BLaER1 (cell line): ENCODE measurements at regions not wholly inside any gene's neighbourhood (a gene's known extent, or its start where the extent isn't known, plus 50 kb on each side); places are given as distances from the start of the nearest gene placed in this dataset.
A peak's percentile ranks its signal among the peaks of the same experiment; 100 is the strongest.
"Not testable (repeated sequence)": the region's sequence is repeated elsewhere in the genome, so short reads cannot be mapped to it uniquely, and the experiment has no call there.

Experiments
- H3K27ac ChIP-seq: shearing (Covaris generic); formaldehyde crosslinking; 2 replicates; pipeline ENCODE4 v1.8.1; 2022
- H3K27me3 ChIP-seq: shearing (Covaris generic); formaldehyde crosslinking; 2 replicates; pipeline ENCODE4 v1.8.1; 2022
- H3K36me3 ChIP-seq: shearing (Covaris generic); formaldehyde crosslinking; 2 replicates; pipeline ENCODE4 v1.8.1; 2022
- H3K4me1 ChIP-seq: shearing (Covaris generic); formaldehyde crosslinking; 2 replicates; pipeline ENCODE4 v1.8.1; 2022
- H3K4me2 ChIP-seq: shearing (Covaris generic); formaldehyde crosslinking; 2 replicates; pipeline ENCODE4 v1.8.1; 2022
- H3K4me3 ChIP-seq: shearing (Covaris generic); formaldehyde crosslinking; 2 replicates; pipeline ENCODE4 v1.8.1; 2022
- H3K9ac ChIP-seq: shearing (Covaris generic); formaldehyde crosslinking; 2 replicates; pipeline ENCODE4 v1.8.1; 2022
- H3K9me3 ChIP-seq: shearing (Covaris generic); formaldehyde crosslinking; 2 replicates; pipeline ENCODE4 v1.8.1; 2022
- H4K20me1 ChIP-seq: shearing (Covaris generic); formaldehyde crosslinking; 2 replicates; pipeline ENCODE4 v1.8.1; 2022
- Cebpa-rat ChIP-seq: shearing (Covaris generic); IDR thresholded peaks from 2 replicates; pipeline ENCODE4 v1.8.1; 2022

DNA sequence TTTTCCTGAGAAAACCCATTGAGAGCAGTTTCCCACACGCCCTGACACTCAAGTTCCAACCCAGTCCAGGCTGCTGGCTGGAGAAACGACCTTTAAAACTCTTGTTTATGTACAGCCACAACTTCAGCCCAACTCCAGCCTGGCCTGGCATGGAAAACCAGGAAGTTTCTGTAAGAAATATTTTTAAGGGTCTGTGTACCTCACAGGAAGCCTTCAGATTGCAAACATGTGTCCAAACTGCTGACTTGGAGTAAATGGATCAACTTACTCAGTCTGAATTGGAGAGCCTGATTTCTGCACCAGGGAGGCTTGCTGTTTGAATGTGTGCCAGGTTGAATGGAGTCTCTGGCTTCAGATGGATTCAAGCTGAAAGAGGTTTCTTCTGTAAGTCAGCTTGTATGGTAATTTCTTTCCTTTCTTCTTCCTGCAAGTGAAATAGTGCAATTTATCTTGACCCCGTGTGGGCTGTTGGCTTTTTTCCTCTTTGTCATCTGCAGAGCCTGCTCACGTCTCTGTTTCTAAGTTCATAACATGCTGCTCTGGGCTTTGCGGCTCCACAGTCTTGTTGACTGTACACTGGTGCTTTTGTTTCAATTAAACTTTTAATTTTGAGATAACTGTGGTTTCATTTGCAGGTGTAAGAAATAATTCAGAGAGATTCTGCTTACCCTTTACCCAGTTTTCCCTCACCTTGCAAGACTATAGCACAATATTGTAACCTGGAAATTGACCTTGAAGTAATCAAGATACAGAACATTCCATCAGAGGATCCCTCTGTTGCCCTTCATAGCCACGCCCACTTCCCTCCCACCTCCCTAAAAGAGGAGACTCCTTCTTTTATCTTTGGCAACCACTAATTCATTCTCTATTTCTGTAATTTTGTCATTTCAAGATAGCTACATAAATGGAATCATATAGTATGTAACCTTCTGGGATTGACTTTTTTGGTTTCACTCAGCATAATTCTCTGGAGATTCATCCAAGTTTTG, 109.7 kb upstream of the PRMT8 start:
- no peaks in the 10 kb centered on the region for H3K36me3 ChIP-seq
- no peak overlapping the region for H3K27ac ChIP-seq
- H3K9ac ChIP-seq, result no peak overlapping the region
- no peak overlapping the region for H3K4me2 ChIP-seq
- H3K9me3 ChIP-seq, result peaks cover 11% of the 10 kb centered on the region
- no peak overlapping the region for H3K4me3 ChIP-seq
- no peaks in the 10 kb centered on the region for H3K27me3 ChIP-seq
- H3K4me1 ChIP-seq, result no peaks in the 10 kb centered on the region
- TF ChIP-seq Cebpa-rat, result no peak
- H4K20me1 ChIP-seq, result no peaks in the 10 kb centered on the region

DNA sequence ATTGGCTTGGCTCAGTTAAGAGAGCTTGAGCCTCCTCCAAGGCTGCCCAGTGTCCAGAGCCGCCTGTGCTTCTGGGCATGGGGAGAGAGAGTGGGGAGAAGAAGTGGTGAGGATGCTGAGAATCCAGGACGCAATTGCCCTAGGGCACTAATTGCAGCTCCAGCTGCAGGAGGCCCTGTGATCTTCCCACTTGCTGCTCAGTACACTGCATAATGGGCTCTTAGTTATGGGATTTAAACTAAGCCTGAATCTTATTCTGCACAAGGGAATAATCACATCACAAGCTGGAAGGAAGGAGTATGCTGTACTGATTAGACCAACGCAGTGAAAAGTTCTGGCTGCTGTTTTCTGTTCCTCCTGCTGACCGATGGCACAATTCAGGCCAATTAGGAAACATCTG, 101.0 kb upstream of the PRMT8 start:
- TF ChIP-seq Cebpa-rat, result no peak
- no peak overlapping the region for H3K4me3 ChIP-seq
- H3K4me1 ChIP-seq, result no peaks in the 10 kb centered on the region
- H3K9me3 ChIP-seq, result no peaks in the 10 kb centered on the region
- H3K27me3 ChIP-seq, result no peaks in the 10 kb centered on the region
- no peaks in the 10 kb centered on the region for H4K20me1 ChIP-seq
- no peak overlapping the region for H3K4me2 ChIP-seq
- no peak overlapping the region for H3K9ac ChIP-seq
- H3K36me3 ChIP-seq, result no peaks in the 10 kb centered on the region
- H3K27ac ChIP-seq, result no peak overlapping the region

DNA sequence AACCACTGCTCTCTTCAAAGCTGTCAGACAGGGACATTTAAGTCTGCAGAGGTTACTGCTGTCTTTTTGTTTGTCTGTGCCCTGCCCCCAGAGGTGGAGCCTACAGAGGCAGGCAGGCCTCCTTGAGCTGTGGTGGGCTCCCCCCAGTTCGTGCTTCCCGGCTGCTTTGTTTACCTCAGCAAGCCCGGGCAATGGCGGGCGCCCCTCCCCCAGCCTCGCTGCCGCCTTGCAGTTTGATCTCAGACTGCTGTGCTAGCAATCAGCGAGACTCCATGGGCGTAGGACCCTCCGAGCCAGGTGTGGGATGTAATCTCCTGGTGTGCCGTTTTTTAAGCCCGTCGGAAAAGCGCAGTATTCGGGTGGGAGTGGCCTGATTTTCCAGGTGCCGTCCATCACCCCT, 93.4 kb upstream of the PRMT8 start:
- not testable (repeated sequence) for H3K27me3 ChIP-seq, H3K4me1 ChIP-seq, H3K4me3 ChIP-seq, H4K20me1 ChIP-seq, H3K36me3 ChIP-seq, H3K4me2 ChIP-seq, H3K9ac ChIP-seq, H3K27ac ChIP-seq
- H3K9me3 ChIP-seq, result peaks cover 12% of the 10 kb centered on the region; the same call in 1 of the 2 replicates

DNA sequence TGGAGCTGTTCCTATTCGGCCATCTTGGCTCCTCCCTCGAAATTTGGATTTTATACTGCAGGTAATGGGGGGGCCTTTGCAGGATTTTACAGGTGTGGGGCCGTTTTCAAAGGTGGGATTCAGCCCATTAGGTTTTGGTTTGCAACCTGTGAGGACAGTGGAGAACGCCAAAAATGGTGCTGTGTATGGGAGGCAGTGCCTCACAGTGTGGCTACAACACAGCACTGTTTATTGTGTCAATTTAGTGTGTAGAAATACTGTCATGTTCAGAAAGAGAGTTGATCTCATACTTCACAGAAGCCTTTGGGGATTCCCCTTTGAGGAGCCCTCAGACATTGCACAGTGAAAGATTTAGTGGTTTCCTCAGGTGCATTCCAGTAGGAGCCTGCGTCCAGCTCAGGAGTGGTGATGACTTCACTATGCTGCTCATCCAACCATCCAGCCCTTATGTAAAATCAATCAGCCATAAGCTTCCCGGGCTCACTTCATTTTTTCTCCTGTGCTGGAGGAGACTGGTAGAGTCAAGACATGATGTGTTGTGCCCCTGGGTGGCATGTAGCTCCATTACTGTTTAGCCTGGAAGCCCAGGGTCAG, 92.7 kb upstream of the PRMT8 start:
- TF ChIP-seq Cebpa-rat, result no peak
- H3K4me1 ChIP-seq, result no peaks in the 10 kb centered on the region
- no peak overlapping the region for H3K27ac ChIP-seq
- H3K9me3 ChIP-seq, result peaks cover 18% of the 10 kb centered on the region
- no peaks in the 10 kb centered on the region for H3K27me3 ChIP-seq
- no peak overlapping the region for H3K4me3 ChIP-seq
- H3K4me2 ChIP-seq, result no peak overlapping the region
- no peaks in the 10 kb centered on the region for H3K36me3 ChIP-seq
- H4K20me1 ChIP-seq, result no peaks in the 10 kb centered on the region
- no peak overlapping the region for H3K9ac ChIP-seq

DNA sequence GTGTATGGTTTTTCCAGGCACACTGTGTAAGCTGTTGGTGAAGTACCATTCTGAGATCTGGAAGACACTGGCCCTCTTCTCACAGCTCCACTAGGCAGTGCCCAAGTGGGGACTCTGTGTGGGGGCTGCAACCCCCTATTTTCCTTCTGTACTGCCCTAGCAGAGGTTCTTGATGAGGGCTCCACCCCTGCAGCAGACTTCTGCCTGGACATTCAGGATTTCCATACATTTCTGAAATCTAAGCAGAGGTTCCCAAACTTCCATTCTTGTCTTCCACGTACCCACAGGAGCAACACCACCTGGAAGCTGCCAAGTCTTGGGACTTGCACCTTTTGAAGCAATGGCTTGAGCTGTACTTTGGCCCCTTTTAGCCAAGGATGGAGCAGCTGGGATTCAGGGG, 85.2 kb upstream of the PRMT8 start:
- peaks cover 67% of the 10 kb centered on the region for H3K9me3 ChIP-seq
- no peak for TF ChIP-seq Cebpa-rat
- H3K4me2 ChIP-seq, result no peak overlapping the region
- peak overlapping the region; percentile 17; the same call in 1 of the 2 replicates for H3K4me3 ChIP-seq
- no peak overlapping the region for H3K9ac ChIP-seq
- no peaks in the 10 kb centered on the region for H4K20me1 ChIP-seq
- H3K27ac ChIP-seq, result no peak overlapping the region
- no peaks in the 10 kb centered on the region for H3K36me3 ChIP-seq
- no peaks in the 10 kb centered on the region for H3K4me1 ChIP-seq
- no peaks in the 10 kb centered on the region for H3K27me3 ChIP-seq

DNA sequence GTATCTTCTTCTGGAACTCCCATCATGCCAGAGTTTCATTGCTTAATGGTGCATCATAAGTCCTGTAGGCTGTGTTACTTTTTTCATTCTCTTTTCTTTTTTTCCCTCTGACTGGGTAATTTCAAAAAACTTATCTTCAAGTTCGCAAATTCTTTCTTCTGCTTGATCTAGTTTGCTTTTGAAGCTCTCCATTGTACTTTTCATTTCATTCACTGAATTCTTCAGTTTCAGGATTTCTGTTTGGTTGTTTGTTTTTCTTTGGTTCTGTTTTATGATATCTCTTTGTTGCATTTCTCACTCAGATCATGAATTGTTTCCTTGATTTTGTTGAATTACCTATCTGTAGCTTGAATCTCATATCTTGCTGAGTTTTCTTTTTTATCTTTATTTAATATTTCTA, 83.3 kb upstream of the PRMT8 start:
- Histone ChIP-seq H3K36me3 (no peaks in the 10 kb centered on the region), H3K9ac (no peak overlapping the region), H4K20me1 (no peaks in the 10 kb centered on the region), H3K4me2 (no peak overlapping the region), H3K4me1 (no peaks in the 10 kb centered on the region), H3K4me3 (no peak overlapping the region), H3K27ac (no peak overlapping the region), H3K27me3 (no peaks in the 10 kb centered on the region), H3K9me3 (peaks cover 66% of the 10 kb centered on the region)
- no peak for TF ChIP-seq Cebpa-rat

DNA sequence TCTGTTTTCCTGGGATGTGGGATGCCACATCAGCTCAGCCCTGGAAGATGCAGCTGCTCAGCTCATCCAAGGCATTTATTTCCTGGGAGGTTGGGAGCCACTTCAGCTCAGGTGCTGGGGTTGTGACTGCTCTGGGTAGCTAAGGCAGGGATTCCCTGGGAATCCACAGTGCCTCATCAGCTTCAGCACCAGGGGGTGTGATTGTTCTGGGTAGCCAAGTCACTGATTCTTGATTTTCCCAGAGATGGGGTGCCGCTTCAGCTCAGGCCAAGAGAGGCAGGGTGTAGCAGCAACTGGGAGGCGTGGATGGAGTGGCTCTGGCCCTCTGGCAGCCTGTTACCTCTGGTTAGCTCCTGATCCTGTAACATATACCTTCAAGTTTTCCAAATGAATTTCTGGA, 81.3 kb upstream of the PRMT8 start:
- no peak for TF ChIP-seq Cebpa-rat
- H3K9ac ChIP-seq, result no peak overlapping the region
- H3K36me3 ChIP-seq, result no peaks in the 10 kb centered on the region
- H3K4me2 ChIP-seq, result no peak overlapping the region
- H4K20me1 ChIP-seq, result no peaks in the 10 kb centered on the region
- peaks cover 68% of the 10 kb centered on the region for H3K9me3 ChIP-seq
- H3K4me3 ChIP-seq, result no peak overlapping the region
- no peaks in the 10 kb centered on the region for H3K4me1 ChIP-seq
- no peak overlapping the region for H3K27ac ChIP-seq
- H3K27me3 ChIP-seq, result no peaks in the 10 kb centered on the region

DNA sequence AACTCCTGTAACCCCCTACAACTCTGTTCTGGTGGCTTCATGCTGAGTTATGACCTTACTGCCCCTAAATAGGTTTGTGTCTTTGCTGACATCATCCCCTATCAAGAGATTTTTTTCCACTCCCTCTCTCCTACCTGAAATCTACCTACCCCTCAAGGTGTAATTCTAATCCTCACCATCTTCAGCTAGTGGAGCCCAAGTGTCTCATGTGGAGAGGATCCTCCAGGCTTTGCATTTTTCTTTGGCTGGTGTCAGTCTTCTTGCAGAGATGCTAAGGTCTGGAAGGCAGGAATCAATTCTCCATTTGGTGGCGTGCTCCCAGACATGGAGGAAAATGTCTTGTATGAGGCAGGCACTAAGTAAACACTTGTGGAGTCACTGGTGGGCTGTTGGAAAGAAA, 74.8 kb upstream of the PRMT8 start:
- Histone ChIP-seq H4K20me1 (no peaks in the 10 kb centered on the region), H3K36me3 (no peaks in the 10 kb centered on the region), H3K9me3 (peaks cover 19% of the 10 kb centered on the region), H3K4me2 (no peak overlapping the region), H3K27me3 (no peaks in the 10 kb centered on the region), H3K9ac (no peak overlapping the region), H3K4me3 (no peak overlapping the region), H3K4me1 (no peaks in the 10 kb centered on the region), H3K27ac (no peak overlapping the region)
- TF ChIP-seq Cebpa-rat, result no peak

DNA sequence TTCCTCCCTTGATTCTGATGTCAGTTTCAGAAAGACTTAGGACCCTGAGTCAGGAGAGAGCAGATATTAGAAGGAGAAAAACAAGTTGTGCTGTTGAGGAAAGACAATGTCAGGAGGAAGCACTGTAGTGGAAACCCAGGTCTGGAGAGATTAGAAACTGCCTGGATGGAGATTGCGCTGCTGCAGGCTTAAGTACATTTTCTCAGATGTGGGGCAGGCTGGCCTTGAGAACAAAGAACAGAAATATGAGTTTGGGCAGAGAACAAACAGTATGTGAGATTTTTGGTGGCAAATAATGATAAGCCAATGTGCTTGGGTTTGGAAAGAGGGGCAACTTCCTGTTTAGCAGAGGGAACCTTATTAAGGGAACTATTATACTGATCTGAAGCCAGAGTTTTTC, 74.3 kb upstream of the PRMT8 start:
- H4K20me1 ChIP-seq, result no peaks in the 10 kb centered on the region
- H3K9me3 ChIP-seq, result peaks cover 19% of the 10 kb centered on the region
- no peaks in the 10 kb centered on the region for H3K27me3 ChIP-seq
- no peaks in the 10 kb centered on the region for H3K36me3 ChIP-seq
- no peak for TF ChIP-seq Cebpa-rat
- no peak overlapping the region for H3K4me2 ChIP-seq
- H3K4me3 ChIP-seq, result no peak overlapping the region
- H3K4me1 ChIP-seq, result no peaks in the 10 kb centered on the region
- H3K9ac ChIP-seq, result no peak overlapping the region
- no peak overlapping the region for H3K27ac ChIP-seq

DNA sequence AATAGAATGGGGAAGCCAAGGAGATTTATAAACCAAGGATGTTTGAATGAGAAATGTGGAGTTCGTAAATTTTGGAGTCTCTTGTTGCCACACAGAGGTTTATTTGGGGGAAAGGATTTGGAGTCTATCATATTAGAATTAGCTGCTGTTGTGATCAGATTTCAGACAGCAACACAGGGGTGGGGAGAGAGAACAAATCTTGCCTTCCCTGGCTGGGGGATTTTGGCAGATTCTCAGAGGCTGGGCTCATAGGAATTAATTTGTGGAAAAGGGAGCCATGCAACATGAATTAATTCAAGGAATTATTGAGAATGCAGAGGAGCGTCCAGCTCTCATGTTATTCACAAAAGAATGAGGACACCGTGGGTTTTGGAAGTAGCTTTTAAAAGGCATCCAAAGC, 73.9 kb upstream of the PRMT8 start:
- Histone ChIP-seq H3K4me3 (no peak overlapping the region), H3K27me3 (no peaks in the 10 kb centered on the region), H4K20me1 (no peaks in the 10 kb centered on the region), H3K27ac (no peak overlapping the region), H3K9ac (no peak overlapping the region), H3K9me3 (peaks cover 22% of the 10 kb centered on the region), H3K36me3 (no peaks in the 10 kb centered on the region), H3K4me1 (no peaks in the 10 kb centered on the region), H3K4me2 (no peak overlapping the region)
- TF ChIP-seq Cebpa-rat, result no peak
